ENCODE measurements at regions not wholly inside any gene's neighbourhood (a gene's known extent, or its start where the extent isn't known, plus 50 kb on each side); places are given as distances from the start of the nearest gene placed in this dataset.

GRCh38 chr10:28800144-28800543, 122.8 kb downstream of the BAMBI start:
- Histone ChIP-seq H3K4me3 (no peak overlapping the region), H3K27me3 (peaks cover 3% of the 10 kb centered on the region), H3K4me1 (no peaks in the 10 kb centered on the region), H3K27ac (no peak overlapping the region), H3K9me3 (no peaks in the 10 kb centered on the region), H3K36me3 (no peaks in the 10 kb centered on the region)
- no peak for DNase-seq (ENCODE audit: low spot score in 2 of 2)
- no peak for TF ChIP-seq POLR2AphosphoS5 (IDR thresholded peaks at IDR 0.05)
- no peak for TF ChIP-seq EP300 (IDR thresholded peaks at IDR 0.05)
- no peak for TF ChIP-seq CTCF (IDR thresholded peaks at IDR 0.05)
- no peak for TF ChIP-seq POLR2A (IDR thresholded peaks at IDR 0.05)
- 49% methylated on average over 5 of the region's 5 CpGs for WGBS

GRCh38 chr10:28801247-28801646, 123.9 kb downstream of the BAMBI start:
- WGBS = 100% methylated on average over 4 of the region's 5 CpGs
- Histone ChIP-seq H3K4me1 (no peaks in the 10 kb centered on the region), H3K27me3 (peaks cover 3% of the 10 kb centered on the region), H3K4me3 (no peak overlapping the region), H3K27ac (no peak overlapping the region), H3K9me3 (no peaks in the 10 kb centered on the region), H3K36me3 (no peaks in the 10 kb centered on the region)
- no peak for DNase-seq (ENCODE audit: low spot score in 2 of 2)
- TF ChIP-seq POLR2A (IDR thresholded peaks at IDR 0.05) = no peak
- no peak for TF ChIP-seq CTCF (IDR thresholded peaks at IDR 0.05)

- no peaks in the 10 kb centered on the region for H3K9me3 ChIP-seq
- no peaks in the 10 kb centered on the region for H3K4me1 ChIP-seq
- no peak for DNase-seq (ENCODE audit: low spot score in 2 of 2)
- no peak overlapping the region for H3K4me3 ChIP-seq
- WGBS = 88% methylated on average over 1 of the region's 1 CpG
- TF ChIP-seq EP300 (IDR thresholded peaks at IDR 0.05) (no peak), CTCF (IDR thresholded peaks at IDR 0.05) (no peak), POLR2A (IDR thresholded peaks at IDR 0.05) (no peak), POLR2AphosphoS5 (IDR thresholded peaks at IDR 0.05) (no peak)
- no peak overlapping the region for H3K27ac ChIP-seq
- peaks cover 3% of the 10 kb centered on the region for H3K27me3 ChIP-seq
- no peaks in the 10 kb centered on the region for H3K36me3 ChIP-seq
Observed at GRCh38 chr10:28801869-28802268, 124.5 kb downstream of the BAMBI start.

GRCh38 chr10:28805390-28805789, 128.1 kb downstream of the BAMBI start:
- no peak for DNase-seq (ENCODE audit: low spot score in 2 of 2)
- WGBS = 93% methylated on average over 1 of the region's 1 CpG
- peaks cover 15% of the 10 kb centered on the region for H3K27me3 ChIP-seq
- H3K4me3 ChIP-seq = no peak overlapping the region
- H3K4me1 ChIP-seq = no peaks in the 10 kb centered on the region
- TF ChIP-seq CTCF (IDR thresholded peaks at IDR 0.05) = no peak
- no peak for TF ChIP-seq EP300 (IDR thresholded peaks at IDR 0.05)
- no peak for TF ChIP-seq POLR2AphosphoS5 (IDR thresholded peaks at IDR 0.05)
- no peak for TF ChIP-seq POLR2A (IDR thresholded peaks at IDR 0.05)
- H3K36me3 ChIP-seq = no peaks in the 10 kb centered on the region
- no peaks in the 10 kb centered on the region for H3K9me3 ChIP-seq
- no peak overlapping the region for H3K27ac ChIP-seq

- Histone ChIP-seq H3K27me3 (peaks cover 15% of the 10 kb centered on the region), H3K36me3 (no peaks in the 10 kb centered on the region), H3K4me1 (no peaks in the 10 kb centered on the region), H3K4me3 (no peak overlapping the region), H3K27ac (no peak overlapping the region), H3K9me3 (no peaks in the 10 kb centered on the region)
- no peak for DNase-seq (ENCODE audit: low spot score in 2 of 2)
- 57% methylated on average over 5 of the region's 5 CpGs for WGBS
- no peak for TF ChIP-seq POLR2A (IDR thresholded peaks at IDR 0.05)
- TF ChIP-seq POLR2AphosphoS5 (IDR thresholded peaks at IDR 0.05) = no peak
- no peak for TF ChIP-seq EP300 (IDR thresholded peaks at IDR 0.05)
- TF ChIP-seq CTCF (IDR thresholded peaks at IDR 0.05) = no peak
Observed at GRCh38 chr10:28806488-28806941, 129.2 kb downstream of the BAMBI start.
